Erythroblast (primary cell): ENCODE measurements at regions not wholly inside any gene's neighbourhood (a gene's known extent, or its start where the extent isn't known, plus 50 kb on each side); places are given as distances from the start of the nearest gene placed in this dataset.

Experiments used
- DNase-seq, 2 experiments: peaks; one replicate each; lab custom pipeline; 2025; lab: John Stamatoyannopoulos, UW
- GATA1 ChIP-seq: IDR thresholded peaks from 2 replicates; pipeline ENCODE4 v1.6.1; 2011; ENCODE audit warnings: low read depth, mild to moderate bottlenecking, control low read depth, low read length, moderate library complexity
- POLR2A ChIP-seq: IDR thresholded peaks from 2 replicates; pipeline ENCODE4 v1.6.1; 2011; ENCODE audit warnings: mild to moderate bottlenecking, low read length

DNA sequence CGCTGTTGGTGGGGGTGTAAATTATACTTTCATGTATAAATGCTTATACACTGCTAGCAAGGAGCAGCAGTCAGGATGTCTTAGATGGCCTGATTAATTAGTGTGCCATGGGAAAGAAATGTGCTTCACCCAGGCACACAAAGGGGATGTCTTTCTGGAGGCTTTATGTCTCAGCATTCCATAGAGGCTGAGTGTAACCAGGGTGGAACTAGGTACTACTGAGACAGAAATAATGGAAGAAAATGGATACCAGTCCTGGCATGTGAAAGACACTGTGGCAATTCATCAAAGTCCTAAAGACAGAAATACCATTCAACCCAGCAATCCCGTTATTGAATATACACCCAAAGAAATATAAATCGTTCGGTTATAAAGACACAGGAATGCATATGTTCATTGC is 52.5 kb downstream of the PF4 start:
- no peak for DNase-seq
- TF ChIP-seq POLR2A (no peak), GATA1 (no peak)

DNA sequence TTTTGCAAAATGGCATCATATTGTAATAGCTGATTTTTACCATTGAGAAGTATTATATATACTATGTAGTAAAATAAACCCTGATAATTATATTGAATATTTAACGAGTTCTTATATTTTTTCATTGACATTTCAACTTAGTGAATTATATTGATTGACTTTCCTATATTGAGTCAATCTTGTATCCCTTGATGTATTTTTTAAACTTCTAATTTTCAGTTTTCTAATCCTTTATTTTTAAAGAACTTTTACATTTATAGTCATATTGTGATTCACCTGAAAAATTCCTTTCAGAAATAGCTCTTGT is 54.4 kb downstream of the CXCL1 start:
- DNase-seq, result no peak
- TF ChIP-seq GATA1 (no peak), POLR2A (no peak)

DNA sequence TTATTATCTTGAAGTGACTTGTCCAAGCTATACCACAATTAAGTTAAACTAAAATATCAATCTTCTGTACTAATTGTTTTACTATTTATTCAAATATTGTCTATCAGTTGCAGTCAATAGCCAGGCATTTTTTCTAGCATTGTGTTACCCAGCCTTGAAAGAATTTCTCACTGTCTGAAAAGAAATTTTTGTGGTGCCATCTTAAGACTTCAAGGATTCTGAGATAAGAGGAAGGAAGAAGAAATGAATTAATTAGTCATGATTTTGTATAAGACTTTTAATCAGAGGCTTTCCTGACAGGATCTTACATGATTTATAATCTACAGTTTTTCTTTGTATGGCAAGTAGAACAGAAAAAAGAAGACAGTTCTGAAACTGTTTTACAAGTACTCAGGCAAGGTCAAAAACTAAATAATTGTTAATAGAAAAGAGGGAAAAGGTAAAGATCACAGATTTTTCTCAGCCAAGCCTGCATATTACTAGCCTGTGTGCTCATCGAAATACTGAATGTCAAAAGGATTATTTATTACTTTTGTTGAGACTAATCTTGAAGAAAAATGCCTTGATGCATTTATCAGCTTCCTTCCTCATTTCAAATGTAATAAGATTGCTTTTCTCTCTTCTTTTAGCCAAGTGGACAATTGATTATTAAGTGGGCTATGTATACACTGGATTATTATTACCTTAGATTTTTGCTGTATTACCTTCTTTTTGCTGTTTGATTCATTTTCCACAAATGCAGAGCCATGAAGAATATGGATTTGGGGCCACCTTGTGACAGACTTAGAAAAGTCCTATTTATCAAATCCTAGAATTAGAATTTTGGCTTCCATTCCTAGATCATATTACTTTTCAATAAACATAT is 53.8 kb downstream of the CXCL1 start:
- TF ChIP-seq GATA1, result no peak
- TF ChIP-seq POLR2A, result no peak
- DNase-seq, result peak in 1 of 2 experiments; percentile 22

DNA sequence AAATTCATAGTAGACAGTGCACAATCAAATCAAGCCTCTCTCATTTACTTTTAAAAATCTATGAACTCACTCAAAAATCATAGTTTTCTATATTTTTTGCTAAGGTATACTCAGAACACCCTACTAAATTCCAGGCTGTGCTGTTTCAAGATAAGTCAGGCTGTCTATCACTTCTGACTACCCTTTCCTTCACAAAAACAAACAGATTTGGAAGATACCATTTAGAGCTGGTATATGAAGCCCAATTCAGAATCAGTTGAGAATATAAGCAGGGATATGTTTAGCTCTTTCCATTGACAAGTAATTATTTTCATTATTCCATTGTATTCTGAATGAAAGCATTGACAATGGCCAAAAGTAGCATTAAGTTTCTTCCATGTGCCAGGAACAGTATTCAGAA is 53.1 kb downstream of the CXCL1 start:
- DNase-seq, result no peak
- TF ChIP-seq POLR2A (no peak), GATA1 (no peak)
